Neural progenitor cell (in vitro differentiated cells): ENCODE measurements at regions not wholly inside any gene's neighbourhood (a gene's known extent, or its start where the extent isn't known, plus 50 kb on each side); places are given as distances from the start of the nearest gene placed in this dataset.

Experiments used
- CTCF ChIP-seq: fragments of 200-600 bp; sonication (generic); IDR thresholded peaks from 2 replicates; pipeline ENCODE4 v1.5.1; 2017; ENCODE audit warnings: antibody characterized with exemption, mild to moderate bottlenecking
- EZH2 ChIP-seq: fragments of 200-600 bp; sonication (generic); IDR thresholded peaks from 2 replicates; pipeline ENCODE4 v1.6.1; 2017; ENCODE audit warnings: antibody characterized with exemption, mild to moderate bottlenecking, moderate library complexity
- EZH2phosphoT487 ChIP-seq: fragments of 200-600 bp; sonication (generic); IDR thresholded peaks from 2 replicates; pipeline ENCODE4 v1.6.1; 2017; ENCODE audit warnings: antibody characterized with exemption

DNA sequence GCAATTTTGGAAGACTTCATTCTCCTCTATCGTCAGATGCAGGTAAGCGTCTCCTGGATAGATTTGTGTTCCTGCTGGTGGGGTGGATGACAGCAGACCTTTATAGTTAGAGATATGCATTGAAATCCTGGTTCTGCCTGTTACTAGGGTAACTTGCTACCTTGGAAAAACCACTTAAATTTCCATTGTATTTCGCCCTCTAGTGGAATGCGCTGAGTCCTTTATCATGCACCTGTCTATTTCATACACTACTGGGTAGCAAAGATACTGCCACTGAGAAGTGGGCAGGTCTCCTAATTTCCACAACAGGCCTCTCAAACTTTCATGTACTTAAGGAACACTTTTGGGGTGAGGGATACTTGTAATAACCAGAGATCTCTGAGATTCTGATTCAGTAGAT lies 209.5 kb upstream of the SUCLG2 start:
- TF ChIP-seq CTCF (peak; percentile 65), EZH2 (no peak), EZH2phosphoT487 (no peak)
